Astrocyte (in vitro differentiated cells and primary cell): ENCODE measurements at regions not wholly inside any gene's neighbourhood (a gene's known extent, or its start where the extent isn't known, plus 50 kb on each side); places are given as distances from the start of the nearest gene placed in this dataset.

ENCODE experiments used
- EZH2 ChIP-seq: IDR thresholded peaks from 2 replicates; pipeline ENCODE4 v1.6.1; 2012; ENCODE audit warnings: mild to moderate bottlenecking, low read length, inconsistent platforms; ENCODE audit not compliant: insufficient read depth
- TF ChIP-seq, protein P1 (sequence below): IDR thresholded peaks from 2 replicates; pipeline ENCODE4 v1.5.1; 2011; ENCODE audit warnings: low read depth, mild to moderate bottlenecking, inconsistent platforms, low read length, moderate library complexity; ENCODE audit not compliant: insufficient read depth

DNA sequence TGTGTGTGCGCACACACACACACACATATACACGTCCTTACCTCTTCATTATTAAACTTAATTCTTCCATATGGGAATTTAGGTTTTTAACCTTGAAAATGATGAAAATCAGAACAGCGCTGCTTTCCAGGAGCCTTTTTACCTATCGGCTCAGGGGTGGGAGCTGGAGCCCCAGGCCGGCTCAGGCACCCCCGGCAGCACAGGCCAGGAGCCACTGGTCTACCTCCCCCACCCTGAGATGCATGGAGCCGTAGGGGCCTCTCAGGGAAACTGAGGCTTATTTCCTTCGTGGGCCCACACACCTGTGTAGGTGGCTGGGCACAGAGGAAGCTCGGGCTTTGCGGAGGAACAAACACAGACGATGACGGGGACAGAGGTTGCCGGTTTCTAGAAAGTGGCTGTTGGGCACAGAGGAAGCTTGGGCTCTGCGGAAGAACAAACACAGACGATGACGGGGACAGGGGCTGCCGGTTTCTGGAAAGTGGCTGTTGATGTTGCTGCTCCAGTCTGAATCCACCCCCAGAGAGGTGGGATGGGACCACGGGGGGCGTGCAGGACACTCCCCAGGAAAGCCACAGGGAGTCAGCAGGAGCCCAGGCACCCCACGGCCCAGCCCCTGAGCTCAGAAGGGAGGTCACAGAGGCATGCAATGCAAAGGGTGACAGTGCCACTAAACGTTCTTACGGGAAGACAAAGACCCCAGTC, 149.4 kb downstream of the BRD1 start:
- TF ChIP-seq, protein P1, sequence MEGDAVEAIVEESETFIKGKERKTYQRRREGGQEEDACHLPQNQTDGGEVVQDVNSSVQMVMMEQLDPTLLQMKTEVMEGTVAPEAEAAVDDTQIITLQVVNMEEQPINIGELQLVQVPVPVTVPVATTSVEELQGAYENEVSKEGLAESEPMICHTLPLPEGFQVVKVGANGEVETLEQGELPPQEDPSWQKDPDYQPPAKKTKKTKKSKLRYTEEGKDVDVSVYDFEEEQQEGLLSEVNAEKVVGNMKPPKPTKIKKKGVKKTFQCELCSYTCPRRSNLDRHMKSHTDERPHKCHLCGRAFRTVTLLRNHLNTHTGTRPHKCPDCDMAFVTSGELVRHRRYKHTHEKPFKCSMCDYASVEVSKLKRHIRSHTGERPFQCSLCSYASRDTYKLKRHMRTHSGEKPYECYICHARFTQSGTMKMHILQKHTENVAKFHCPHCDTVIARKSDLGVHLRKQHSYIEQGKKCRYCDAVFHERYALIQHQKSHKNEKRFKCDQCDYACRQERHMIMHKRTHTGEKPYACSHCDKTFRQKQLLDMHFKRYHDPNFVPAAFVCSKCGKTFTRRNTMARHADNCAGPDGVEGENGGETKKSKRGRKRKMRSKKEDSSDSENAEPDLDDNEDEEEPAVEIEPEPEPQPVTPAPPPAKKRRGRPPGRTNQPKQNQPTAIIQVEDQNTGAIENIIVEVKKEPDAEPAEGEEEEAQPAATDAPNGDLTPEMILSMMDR: no peak
- TF ChIP-seq EZH2: no peak
